ENCODE measurements at regions not wholly inside any gene's neighbourhood (a gene's known extent, or its start where the extent isn't known, plus 50 kb on each side); places are given as distances from the start of the nearest gene placed in this dataset.

DNA sequence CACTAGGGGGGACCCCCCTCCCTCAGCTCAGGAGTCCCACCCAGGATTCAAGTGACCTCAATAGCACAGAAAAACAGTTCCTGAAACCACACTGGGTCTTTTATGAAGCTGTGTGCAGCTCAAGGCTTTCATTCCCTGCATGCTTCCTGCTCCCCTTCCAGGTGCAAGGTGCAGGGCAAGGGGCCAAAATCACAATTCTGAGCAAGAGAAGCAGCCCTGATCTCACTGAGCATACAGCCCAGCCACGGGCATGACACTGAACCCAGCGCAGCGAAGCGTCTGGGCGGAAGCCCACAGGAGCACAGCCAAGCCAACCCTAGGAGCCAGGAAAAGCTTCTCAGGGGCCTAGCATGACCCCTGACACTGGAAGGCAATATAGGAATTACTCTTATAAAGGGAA lies 62.9 kb downstream of the IRX2 start:
- TF ChIP-seq CTCF (IDR thresholded peaks at IDR 0.05) (no peak), POLR2A (IDR thresholded peaks at IDR 0.05) (no peak)

Measured in lower leg skin (tissue), 3 donors.